ENCODE measurements at regions not wholly inside any gene's neighbourhood (a gene's known extent, or its start where the extent isn't known, plus 50 kb on each side); places are given as distances from the start of the nearest gene placed in this dataset.

DNA sequence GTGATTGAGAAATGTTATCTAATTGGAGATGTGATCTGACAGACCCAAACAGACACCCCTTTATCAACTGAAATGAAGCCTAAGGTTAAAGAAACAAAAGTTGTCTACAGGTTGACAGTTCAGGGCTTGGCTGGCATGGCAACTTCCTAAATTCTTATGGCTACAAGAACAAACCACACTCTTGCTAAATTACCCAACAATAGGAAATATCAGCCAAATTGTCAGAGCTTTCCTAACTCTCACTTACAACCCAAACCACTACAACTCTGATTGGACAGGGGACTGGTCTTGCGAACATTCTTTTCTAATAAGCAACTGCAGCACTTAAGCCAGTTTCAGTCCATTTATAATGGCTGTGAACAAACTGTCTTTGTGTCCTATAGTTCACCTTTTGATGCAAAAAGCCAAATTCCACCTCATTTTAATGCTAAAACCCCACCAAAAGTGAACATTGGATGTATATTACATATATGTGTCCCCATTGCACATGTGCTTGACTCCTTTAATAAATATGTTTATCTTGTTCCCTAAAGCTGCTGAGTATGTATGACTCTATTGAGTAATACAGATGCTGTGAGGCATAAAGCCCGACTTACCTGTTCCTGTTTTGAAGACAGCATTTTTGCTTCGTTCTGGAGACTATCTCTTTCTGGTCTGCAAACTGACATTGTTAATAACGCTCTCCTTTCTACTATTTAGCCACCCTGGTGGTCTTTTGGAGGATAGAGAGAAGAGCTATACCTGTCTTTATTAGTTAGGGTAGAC, 101.3 kb upstream of the HMCN1 start:
- H3K27me3 ChIP-seq: no peaks in the 10 kb centered on the region
- DNase-seq (ENCODE audit: low spot score in 2 of 2): no peak
- peaks cover 0 to 3% (median 0%) of the 10 kb centered on the region in 4 donors for H3K9me3 ChIP-seq
- no peak for TF ChIP-seq POLR2A (IDR thresholded peaks at IDR 0.05)
- TF ChIP-seq EP300 (IDR thresholded peaks at IDR 0.05): no peak
- H3K4me1 ChIP-seq: no peaks in the 10 kb centered on the region
- no peaks in the 10 kb centered on the region for H3K36me3 ChIP-seq
- no peak overlapping the region for H3K4me3 ChIP-seq
- 81 to 90% methylated on average over 4 of the region's 4 CpGs for WGBS, 2 donors
- H3K27ac ChIP-seq: no peak overlapping the region

DNA sequence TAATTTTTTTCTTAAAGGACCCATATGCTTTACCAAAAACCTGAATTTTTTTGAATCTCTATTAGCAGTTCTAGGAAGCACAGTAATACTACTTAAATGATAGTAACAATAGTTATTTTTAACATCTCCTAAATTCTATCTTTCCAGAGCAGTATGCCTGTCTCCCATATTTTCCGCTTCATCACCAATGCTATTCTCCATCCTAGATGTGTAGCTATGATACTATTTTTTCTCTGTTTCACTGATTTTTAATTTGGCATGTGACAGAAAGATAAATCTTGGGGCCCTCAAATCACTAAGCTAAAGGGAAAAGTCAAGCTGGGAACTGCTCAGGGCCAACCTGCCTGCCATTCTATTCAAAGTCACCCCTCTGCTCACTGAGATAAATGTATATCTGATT, 102.3 kb upstream of the HMCN1 start:
- no peak overlapping the region for H3K4me3 ChIP-seq
- TF ChIP-seq CTCF (IDR thresholded peaks at IDR 0.05): no peak
- TF ChIP-seq POLR2A (IDR thresholded peaks at IDR 0.05): no peak
- no peak for TF ChIP-seq EP300 (IDR thresholded peaks at IDR 0.05)
- no peaks in the 10 kb centered on the region for H3K27me3 ChIP-seq
- H3K4me1 ChIP-seq: no peaks in the 10 kb centered on the region
- no peaks in the 10 kb centered on the region for H3K36me3 ChIP-seq
- no peak overlapping the region for H3K27ac ChIP-seq
- no peak for DNase-seq (ENCODE audit: low spot score in 2 of 2)
- 93 to 100% methylated on average over 1 of the region's 1 CpG for WGBS, 2 donors
- no peaks in the 10 kb centered on the region for H3K9me3 ChIP-seq

DNA sequence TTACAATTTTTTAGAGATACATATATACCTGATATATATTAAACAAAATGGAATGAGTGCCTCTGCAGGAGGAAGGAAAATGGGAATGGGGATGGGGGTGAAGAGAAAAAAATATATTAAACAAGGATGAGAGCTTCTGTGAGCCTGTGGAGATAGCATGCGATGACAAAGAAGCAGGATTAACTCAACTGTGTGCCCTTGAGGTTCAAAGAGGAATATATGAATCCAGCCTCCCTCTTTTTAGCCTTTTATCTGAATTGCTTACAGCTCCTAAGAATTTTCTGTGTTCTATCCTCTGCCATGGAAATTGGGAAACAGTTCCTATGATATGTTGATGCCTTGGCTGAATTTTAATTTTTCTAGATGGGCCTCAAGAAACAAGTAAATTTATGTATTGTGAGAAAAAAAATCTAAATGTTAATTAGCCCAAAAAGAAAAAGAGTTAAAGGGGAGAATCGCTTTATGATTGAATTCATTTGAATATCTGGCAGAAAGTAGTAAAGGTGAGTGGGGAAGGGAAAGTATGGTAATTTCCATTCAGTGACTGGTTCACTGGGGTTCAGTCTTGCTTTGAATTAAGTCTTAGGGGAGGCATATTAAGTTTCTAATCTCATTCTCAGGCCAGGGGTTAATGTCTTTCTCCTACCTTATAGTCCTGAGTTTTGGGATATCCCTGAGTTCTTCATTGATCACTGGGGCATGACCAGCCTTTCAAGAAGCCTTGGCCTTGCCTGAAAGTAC, 106.3 kb upstream of the HMCN1 start:
- no peaks in the 10 kb centered on the region for H3K36me3 ChIP-seq
- no peaks in the 10 kb centered on the region for H3K9me3 ChIP-seq
- WGBS, 2 donors: 96 to 99% methylated on average over 2 of the region's 2 CpGs
- TF ChIP-seq POLR2A (IDR thresholded peaks at IDR 0.05) (no peak), CTCF (IDR thresholded peaks at IDR 0.05) (no peak), EP300 (IDR thresholded peaks at IDR 0.05) (no peak)
- DNase-seq (ENCODE audit: low spot score in 2 of 2): no peak
- no peaks in the 10 kb centered on the region for H3K27me3 ChIP-seq
- no peak overlapping the region for H3K4me3 ChIP-seq
- H3K27ac ChIP-seq: no peak overlapping the region
- no peaks in the 10 kb centered on the region for H3K4me1 ChIP-seq

- Histone ChIP-seq H3K4me3 (no peak overlapping the region), H3K27ac (no peak overlapping the region), H3K9me3 (no peaks in the 10 kb centered on the region), H3K36me3 (no peaks in the 10 kb centered on the region), H3K27me3 (no peaks in the 10 kb centered on the region), H3K4me1 (no peaks in the 10 kb centered on the region)
- TF ChIP-seq POLR2A (IDR thresholded peaks at IDR 0.05) (no peak), CTCF (IDR thresholded peaks at IDR 0.05) (no peak), EP300 (IDR thresholded peaks at IDR 0.05) (no peak)
- WGBS, 2 donors: 75 to 76% methylated on average over 3 of the region's 3 CpGs
- DNase-seq (ENCODE audit: low spot score in 2 of 2): no peak
Measured at GRCh38 chr1:185627171-185627570, 107.0 kb upstream of the HMCN1 start.

DNA sequence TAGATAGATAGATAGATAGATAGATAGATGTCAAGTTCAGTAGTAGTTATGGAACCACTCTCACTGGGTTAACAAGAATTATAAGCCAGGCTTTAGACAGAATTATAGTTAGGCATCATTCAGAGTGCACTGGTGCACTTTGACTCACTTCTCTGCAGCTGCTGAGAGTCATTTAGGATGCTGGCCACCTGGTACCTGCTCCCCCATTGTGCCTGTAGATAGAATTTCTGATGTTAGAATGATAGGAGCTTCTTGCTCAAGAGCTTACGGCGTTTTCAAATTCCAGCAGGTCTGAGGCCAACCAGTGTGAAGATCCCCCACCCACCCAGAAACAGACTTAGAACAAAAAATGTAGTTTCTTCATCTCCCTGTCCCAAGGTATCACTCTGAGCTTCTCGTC, 107.8 kb upstream of the HMCN1 start:
- 90 to 95% methylated on average over 3 of the region's 3 CpGs for WGBS, 2 donors
- H3K4me1 ChIP-seq: no peaks in the 10 kb centered on the region
- no peaks in the 10 kb centered on the region for H3K27me3 ChIP-seq
- H3K27ac ChIP-seq: no peak overlapping the region
- TF ChIP-seq POLR2A (IDR thresholded peaks at IDR 0.05) (no peak), EP300 (IDR thresholded peaks at IDR 0.05) (no peak), CTCF (IDR thresholded peaks at IDR 0.05) (no peak)
- no peaks in the 10 kb centered on the region for H3K36me3 ChIP-seq
- no peak for DNase-seq (ENCODE audit: low spot score in 2 of 2)
- H3K9me3 ChIP-seq: no peaks in the 10 kb centered on the region
- H3K4me3 ChIP-seq: no peak overlapping the region

All from tibial nerve (tissue), 4 donors.